Activated naive CD8-positive, alpha-beta T cell treated with anti-CD3 and anti-CD28 coated beads, Interleukin-2, amount 50 U/mL, for 16 hours (primary cell): ENCODE measurements at regions not wholly inside any gene's neighbourhood (a gene's known extent, or its start where the extent isn't known, plus 50 kb on each side); places are given as distances from the start of the nearest gene placed in this dataset.
"Not testable (repeated sequence)": the region's sequence is repeated elsewhere in the genome, so short reads cannot be mapped to it uniquely, and the experiment has no call there.

Experiments used
- DNase-seq: peaks from one replicate; pipeline ENCODE4 v3.0.0-alpha.2; 2020; ENCODE audit warnings: low read depth, low spot score

DNA sequence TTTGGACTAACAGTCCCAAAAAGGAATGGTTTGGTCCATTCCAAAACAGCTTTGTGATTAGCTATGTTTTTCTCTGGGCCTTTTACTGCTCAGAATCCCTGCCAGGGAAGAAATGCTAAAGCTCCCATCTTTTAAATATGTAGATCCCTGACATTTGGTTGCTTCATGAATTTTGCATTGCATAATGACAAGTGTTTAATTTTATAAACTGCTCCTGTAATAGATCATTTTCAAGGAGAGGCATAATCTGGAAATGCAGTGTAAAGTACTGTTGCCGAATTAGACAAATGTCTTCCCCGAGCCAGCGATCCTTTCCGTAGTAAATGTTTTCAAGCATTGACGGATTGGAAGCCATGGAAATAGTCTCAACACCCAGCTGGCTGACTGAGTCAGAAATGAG lies 291.3 kb upstream of the PRKD1 start:
- DNase-seq, result no peak

DNA sequence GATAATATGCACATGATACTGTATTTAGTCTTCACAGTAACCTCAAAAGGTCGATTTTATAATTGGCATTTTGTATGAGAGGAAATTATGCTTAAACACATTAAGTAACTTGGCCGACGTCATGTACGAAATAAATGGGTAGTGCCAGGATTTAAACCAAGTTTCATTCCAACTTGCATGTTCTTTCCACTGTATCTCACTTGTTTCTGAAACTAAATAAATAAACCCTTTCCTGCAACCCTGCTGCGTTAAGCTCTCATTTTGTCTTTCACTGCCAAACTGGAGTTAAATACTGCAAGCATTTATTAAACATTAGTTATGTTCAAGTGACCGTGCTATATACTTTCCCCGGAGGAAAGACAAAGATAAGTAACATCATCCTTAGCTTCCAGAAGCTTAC lies 293.9 kb upstream of the PRKD1 start:
- DNase-seq, result no peak

DNA sequence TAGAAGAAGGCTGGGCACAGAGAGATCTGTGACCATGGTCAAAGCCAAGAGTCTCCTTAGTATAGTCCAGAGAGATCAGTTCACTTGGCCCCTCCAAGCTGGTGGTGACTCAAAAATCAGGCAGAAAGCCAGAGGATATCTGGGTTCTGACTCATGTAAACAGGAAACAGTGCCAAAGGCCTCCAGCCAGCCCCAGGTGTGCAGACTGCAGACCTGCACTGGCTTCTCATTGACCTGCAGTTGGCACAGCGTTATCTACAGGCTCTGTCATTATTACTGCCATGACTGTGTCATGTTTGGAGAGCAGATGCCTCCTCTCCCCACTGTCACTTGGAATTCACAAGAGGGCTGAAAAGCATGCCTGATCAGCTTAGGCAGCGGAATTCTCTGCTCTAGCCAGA lies 295.7 kb upstream of the PRKD1 start:
- DNase-seq, result no peak

DNA sequence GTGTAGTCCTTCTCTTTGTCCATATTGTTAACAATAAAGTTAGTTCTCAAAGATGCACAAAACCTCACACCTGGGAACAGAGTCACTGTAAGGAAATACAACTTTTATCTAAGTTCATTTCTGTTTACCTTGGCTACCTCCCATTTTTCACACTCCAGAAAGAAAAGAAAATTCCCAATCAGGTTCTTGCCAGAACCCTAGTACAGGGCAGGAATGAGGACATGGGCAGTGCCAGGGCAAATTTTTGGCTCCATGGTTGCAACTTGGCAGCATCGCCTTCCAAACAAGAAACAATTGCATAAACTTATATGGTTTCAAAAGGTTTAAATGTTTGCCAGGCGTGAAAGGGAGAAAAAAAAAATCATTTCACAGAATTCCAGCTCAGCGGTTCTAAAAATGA lies 296.3 kb upstream of the PRKD1 start:
- DNase-seq, result no peak

DNA sequence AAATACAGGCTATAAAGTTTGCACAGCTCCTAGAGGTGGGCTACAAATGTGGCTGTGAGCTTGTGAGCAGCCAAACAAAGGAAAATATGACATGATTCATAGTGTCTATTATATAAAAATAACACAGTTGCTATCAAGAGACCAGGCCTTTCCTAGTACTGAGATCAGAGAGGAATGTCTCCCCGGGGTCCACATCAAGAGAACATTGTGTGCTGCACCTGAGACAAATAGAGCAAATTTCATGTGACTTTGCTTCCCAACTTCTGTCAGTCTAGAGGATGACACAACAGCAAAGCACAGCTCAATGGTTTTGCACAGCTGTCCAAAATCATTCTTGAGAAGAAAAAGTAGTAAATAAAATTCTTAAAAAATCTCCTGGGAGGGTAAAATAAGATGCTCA lies 297.5 kb upstream of the PRKD1 start:
- DNase-seq, result no peak

DNA sequence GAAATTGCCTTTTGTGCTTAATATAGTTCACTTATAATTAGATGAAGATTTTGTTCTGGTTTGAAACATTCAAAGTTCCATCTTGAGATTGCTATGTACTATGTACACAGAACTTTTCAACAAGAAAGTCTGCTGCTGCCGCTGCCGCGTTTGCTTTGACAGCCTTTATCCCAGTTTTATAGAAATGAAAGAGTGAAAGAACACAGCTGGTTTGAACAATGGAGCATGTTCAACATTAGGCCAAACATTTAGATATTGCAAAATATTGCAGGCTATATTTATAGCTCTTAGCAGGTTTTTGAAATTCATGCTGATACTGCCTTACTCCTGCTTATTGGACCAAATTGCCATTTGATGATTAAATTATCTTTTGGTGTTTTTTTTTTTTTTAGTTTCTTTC lies 299.8 kb upstream of the PRKD1 start:
- DNase-seq, result no peak

DNA sequence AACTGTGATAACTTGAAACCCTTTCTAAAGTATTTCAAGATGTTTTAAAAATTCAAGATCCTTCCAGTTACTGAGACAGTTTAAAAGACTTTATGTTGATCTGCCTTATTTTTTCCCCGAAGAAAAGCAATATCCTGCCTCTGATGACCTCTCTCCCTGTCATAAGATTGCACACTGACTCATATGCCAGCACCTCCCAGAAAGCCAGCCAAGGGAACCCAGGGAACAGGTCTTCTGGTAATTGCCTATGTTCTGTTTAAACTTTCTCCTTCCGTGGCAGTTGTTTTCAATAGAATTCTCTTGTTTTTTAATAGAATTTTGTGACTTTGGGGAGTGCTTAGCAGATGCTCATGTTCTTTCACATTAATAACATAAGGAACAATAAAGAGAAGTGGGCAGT lies 300.2 kb upstream of the PRKD1 start:
- DNase-seq, result no peak

DNA sequence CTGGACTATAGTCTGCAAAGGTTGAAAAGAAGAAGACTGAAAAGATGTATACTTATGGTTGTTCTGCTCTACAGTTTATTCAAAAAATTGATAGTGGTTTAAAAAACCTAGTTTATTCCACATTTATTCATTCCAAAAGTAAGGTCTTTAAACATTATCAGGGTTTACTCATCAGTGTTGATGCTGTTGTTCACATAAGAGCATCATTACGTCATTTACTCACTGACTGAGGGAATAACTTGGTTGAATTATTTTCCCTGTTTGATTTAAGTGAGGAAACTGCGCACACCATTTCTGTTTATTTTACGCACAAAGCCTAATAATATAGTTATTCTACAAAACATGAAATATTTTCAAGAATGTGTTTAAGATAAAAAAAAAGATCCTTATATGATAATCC lies 303.1 kb upstream of the PRKD1 start:
- DNase-seq, result no peak

DNA sequence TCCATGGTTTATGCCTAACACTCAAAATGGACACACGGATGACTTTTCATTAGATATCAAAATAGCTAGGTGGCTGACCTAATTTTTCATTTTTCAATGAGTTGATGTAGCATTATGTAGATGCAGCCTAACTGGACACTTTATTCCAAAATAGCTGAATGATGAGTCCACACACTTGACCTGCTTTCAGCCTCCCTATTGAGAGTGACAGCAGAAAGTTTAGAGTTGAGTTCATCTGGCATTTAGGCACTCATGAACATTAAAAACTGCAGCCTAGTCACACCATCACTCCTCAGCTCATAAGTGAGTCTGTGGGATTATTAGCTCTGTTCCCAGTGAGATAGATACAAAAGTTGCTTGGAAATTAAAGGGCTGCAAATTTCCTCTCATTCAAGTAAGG lies 307.3 kb upstream of the PRKD1 start:
- DNase-seq, result no peak

DNA sequence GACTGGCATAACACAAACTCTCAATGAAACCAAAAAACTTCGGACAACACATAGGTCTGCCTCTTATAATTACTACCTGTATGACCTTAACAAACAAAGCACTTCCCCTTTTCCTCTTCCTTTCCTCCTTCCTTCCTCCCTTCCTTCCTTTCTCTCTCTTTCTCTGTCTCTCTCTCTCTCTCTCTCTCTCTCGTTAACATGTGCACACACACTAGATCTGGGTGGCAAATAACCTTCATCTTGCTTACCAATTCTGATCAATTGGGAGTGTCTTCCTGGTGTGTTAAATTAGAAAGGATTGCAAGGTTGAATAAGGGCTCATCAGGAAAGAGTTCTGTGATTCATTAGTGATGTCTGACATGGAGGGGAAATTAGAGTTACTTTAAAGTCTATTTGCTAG lies 307.8 kb upstream of the PRKD1 start:
- no peak for DNase-seq

DNA sequence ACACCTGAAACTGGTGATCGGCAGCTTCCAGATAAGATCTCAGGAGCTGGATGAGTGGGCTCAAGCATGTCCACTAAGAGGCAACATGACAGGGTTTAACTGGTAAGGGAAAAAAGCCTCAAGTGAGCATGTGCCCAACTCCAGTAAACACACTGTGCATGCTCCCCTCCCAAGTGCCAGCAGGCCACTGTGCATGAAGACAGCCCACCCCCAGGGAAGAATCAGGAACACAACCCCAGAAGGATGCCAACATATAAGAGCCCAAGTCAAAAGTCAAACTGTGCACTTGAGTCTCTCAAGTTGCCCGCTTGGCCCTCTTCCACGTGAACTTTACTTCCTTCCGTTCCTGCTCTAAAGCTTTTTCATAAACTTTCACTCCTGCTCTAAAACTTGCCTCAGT lies 311.3 kb upstream of the PRKD1 start:
- DNase-seq, result no peak

DNA sequence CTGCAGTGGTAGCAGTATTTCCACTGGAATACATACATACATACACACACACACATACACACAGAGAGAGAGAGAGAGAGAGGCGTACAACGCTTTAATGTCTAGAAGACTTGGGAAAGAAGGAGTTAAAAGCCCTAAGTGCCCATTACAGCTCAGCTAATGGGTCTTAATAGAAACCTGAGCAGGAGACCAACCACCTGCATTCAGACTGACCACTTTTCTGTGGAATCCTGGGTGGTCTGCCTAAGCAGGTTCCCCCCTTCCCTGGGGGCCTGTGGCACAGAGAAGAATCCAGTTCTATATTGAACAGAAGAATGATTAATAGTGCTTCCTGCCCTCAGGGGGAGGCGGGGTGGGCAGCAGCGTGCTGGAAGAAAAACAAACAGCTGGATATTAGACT lies 312.4 kb upstream of the PRKD1 start:
- DNase-seq, result no peak

DNA sequence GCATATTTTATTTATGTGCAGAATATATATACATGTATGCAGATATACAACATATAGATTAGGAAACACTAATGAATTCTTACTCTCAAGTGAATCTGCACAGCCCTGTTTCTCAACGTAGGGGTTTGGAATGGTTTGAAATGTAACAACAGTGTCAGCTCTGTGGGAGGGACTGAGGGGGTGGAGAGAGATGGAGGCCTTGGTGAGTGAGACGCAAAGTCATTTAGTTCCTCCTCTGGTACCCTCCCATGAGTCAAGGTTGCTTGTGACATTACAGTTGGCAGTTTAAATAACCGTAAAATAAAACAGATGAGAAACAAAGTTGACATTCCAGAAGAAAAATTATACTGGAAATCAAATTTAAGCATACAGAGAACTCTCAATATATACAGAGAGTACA lies 313.0 kb upstream of the PRKD1 start:
- DNase-seq, result no peak

DNA sequence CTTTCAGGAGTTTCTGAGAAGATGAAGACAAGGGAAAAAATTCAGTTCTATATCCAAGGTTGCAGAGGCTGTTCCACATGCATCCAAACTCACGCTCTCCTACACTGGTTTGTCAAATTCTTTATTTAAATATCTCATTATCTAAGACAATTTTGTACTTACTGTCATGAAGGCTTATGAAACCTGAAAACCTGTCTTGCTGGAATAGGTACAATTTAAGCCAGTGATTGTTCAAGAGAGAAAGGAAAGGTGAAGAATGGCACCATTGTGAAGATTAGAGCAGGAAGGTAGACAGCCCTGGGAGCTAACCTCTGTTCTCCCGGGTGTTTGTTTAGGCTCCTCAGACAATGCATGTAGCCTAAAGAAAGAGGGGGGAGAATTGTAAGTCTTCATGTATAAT lies 315.1 kb upstream of the PRKD1 start:
- DNase-seq, result no peak

DNA sequence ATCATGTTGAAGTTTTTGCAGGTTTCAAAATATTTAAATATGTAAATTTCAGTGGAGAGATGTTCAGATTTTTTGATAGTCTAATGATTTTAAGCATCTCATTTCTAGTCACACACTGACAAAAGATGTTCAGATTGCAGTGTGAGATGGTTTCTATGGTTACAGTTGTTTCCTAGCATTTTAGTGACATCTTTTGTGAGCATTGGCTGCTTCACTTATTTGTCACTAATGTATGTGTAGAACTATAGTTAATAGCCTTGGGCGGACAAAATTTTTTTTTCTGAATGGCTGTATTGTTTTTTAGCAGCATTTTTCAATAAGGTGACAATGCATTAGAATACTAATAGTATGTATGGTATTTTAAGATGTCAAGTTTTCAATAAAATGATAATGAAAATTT lies 315.6 kb upstream of the PRKD1 start:
- no peak for DNase-seq

DNA sequence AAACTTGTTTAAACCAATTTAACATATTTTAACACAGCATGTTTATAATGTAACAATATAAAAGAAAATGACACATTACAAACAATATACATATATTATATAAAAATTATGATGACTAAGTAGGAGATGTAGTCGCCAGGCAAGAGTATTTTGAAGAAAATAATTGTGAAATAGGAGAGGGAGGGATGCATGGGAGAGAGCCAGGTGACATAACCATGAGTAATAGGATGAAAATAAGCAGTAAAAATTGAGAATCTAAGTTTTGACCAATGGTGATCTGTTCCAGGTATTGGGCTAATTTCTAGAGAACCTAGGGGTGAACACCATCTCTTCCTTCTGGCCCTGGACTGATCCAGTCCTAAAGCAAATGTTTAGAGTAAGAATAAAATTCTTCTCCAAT lies 315.2 kb upstream of the G2E3 start:
- no peak for DNase-seq

DNA sequence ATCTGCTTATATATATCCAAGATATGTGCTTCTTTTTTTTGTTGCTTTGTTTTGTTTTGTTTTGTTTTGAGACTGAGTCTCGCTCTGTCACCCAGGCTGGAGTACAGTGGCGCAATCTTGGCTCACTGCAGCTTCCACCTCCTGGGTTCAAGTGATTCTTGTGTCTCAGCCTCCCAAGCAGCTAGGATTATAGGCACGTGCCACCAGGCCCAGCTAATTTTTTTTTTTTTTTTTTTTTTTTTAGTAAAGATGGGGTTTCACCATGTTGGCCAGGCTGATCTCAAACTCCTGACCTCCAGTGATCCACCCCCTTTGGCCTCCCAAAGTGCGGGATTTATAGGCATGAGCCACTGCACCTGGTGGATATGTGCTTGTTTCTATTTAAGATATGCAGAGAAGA lies 314.6 kb upstream of the G2E3 start:
- not testable (repeated sequence) for DNase-seq

DNA sequence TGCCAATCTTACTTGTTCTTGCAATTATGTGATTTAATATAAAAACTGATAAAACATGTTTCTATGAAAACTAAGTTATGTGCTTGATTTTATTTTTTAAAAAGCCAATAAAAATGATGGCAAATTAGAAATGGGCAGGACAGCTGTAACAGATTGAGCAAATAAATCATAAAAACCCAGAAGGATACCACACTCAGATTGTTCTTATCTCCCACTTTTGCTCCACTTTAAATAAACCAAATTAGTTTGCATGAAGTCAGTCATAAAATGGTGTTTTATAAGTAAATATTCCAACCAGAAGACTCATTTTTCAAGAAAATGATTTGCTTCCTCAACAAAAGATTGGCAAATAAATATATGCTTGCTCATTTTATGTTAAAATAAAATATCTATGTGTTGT lies 307.9 kb upstream of the G2E3 start:
- no peak for DNase-seq

DNA sequence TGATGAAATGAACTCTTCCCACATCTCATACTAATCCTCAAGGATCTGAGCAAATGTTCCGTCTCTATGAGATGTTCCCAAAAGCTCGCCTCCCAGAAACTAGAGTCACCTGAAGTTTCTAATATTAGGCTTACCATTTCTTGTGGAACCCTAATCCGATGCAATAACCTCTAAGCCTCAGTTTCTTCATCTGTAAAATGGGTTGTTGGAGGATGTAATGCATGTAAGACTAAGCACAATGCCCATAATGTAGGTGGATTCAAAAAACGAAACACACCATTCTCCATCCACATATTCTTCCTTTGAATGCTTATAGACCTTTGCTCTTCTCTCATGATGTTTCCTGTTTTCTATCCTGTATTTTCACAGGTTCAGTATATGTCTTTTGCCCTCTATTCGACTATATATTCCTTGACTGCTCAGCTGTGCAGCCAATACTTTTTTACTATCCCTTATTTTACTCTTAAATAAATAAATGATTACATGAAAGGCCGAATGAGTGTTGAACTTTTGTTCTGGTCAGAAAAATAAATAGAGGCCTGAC lies 307.3 kb upstream of the G2E3 start:
- no peak for DNase-seq

DNA sequence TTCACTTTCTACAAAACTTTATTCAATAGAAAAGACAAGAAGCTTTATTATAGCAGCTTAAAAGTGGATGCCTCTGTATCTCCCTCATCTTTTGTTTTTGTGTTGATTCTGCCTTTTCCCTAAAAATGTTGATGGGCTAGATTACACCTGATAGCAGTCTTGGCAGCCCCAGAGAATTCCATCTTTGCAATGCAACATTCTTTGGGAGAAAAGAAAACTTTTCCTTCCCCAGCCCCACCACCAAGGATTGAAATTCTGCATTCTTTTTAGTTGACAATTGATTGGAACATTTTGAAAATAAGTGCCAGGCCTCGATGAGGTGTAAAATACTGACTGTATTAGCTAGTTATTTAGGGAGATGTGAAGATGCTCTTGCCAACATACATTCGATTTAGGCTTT lies 306.8 kb upstream of the G2E3 start:
- no peak for DNase-seq

DNA sequence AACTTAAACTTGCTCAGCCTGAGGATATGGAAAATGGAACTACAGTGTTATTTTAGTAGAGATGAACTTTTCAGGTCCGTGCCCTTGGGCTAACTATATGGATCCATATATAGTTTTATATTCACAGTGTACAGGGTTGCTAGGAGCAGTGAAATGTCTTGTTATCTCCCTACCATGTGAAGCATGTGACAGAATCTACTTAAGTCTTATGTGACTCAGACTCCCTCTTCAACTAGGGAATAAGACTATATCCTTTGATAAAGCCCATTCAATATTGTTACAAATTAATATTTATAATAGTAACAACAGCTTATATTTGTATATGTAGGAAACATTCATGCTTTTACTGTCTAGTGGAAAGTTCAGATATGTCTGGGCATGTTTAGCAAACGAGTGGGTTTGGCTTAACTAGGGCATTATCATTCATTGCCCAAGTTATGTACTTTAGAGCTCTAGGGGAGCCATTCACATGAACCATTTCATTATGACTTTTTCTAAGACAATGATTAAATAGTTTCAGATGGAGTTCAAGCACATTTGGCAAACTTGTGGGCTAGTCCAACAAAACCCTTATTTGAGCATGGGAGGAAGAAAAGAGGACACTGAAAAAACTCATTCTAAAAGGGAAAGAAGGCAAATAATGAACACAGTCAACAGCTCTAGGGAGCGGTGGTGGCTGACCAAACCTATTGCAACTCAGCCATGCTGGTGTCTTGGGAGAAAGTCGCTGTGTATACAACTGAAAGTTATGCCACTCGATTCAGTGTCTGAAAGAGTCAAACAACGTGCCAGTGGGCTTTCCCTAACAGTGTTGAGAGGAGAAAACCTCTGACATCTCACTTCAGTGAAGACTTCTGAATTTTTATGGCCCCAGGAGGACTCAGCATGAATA lies 305.9 kb upstream of the G2E3 start:
- no peak for DNase-seq

DNA sequence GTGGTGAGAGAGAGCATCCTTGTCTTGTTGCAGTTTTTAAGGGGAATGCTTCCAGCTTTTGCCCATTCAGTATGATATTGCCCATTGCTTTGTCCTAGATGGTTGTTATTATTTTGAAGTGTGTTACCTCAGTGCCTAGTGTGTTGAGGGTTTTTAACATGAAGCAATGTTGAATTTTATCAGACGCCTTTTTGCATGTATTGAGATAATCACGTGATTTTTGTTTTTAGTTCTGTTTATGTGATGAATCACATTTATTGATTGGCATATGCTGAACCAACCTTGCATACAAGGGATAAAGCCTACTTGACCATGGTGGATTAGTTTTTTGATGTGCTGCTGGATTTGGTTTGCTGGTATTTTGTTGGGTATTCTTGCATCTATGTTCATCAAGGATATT lies 302.3 kb upstream of the G2E3 start:
- no peak for DNase-seq

DNA sequence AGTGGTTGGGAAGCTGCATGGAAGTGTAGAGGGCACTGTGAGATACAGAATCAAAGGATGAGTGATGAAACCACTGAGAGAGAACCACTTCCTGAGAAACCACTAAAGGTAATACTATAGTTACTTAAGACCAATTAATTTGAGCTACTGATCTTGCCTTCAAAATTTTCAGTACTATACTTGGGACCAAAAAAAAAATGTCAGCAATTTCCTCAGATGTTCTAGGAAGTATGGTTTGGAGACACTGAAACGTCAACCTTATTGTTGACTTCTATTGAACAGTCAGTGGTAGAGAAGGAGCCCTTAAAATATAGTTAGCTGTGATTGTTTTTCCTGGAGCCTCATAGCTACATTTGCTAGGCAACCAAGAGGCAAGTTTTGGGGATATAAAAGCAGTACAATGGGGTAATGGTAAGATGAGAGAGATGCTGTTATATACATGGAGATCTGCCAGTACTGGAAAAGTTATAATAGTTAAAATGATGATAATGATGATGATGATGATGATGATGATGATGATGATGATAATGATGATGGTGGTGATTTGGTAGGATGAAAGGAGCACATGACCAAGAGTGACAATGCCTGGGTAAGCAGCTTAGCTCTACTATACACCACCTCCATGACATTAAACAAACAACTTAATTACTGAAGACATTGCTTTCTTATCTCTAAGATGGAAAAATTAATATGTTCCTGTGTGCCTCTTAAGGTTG lies 300.9 kb upstream of the G2E3 start:
- DNase-seq, result no peak
